Fibroblast of skin of right biceps (primary cell): ENCODE measurements at regions not wholly inside any gene's neighbourhood (a gene's known extent, or its start where the extent isn't known, plus 50 kb on each side); places are given as distances from the start of the nearest gene placed in this dataset.

Experiments
- DNase-seq: peaks from one replicate; pipeline ENCODE4 v3.0.0-alpha.2; 2013

- DNase-seq = no peak
Measured at GRCh38 chr16:49216593-49216992, 65.0 kb downstream of the CBLN1 start.

GRCh38 chr16:49213594-49213993 lies 68.0 kb downstream of the CBLN1 start:
- no peak for DNase-seq

- DNase-seq = no peak
Measured at GRCh38 chr16:49204191-49204590, 77.4 kb downstream of the CBLN1 start.

GRCh38 chr16:49203361-49203760 lies 78.3 kb downstream of the CBLN1 start:
- DNase-seq = no peak

GRCh38 chr16:49201118-49201517 lies 80.5 kb downstream of the CBLN1 start:
- DNase-seq = no peak

GRCh38 chr16:49200223-49200820 lies 81.3 kb downstream of the CBLN1 start:
- DNase-seq = no peak

- no peak for DNase-seq
Measured at GRCh38 chr16:49195237-49195548, 86.4 kb downstream of the CBLN1 start.

GRCh38 chr16:49194537-49195236 lies 87.0 kb downstream of the CBLN1 start:
- no peak for DNase-seq

- no peak for DNase-seq
Measured at GRCh38 chr16:49193596-49193995, 88.0 kb downstream of the CBLN1 start.

GRCh38 chr16:49189286-49189685 lies 92.4 kb downstream of the CBLN1 start:
- peak; percentile 2 for DNase-seq

- peak; percentile 5 for DNase-seq
Measured at GRCh38 chr16:49183911-49184310, 97.7 kb downstream of the CBLN1 start.

GRCh38 chr16:49181791-49182518 lies 99.7 kb downstream of the CBLN1 start:
- no peak for DNase-seq

- DNase-seq = no peak
Measured at GRCh38 chr16:49179714-49180330, 101.8 kb downstream of the CBLN1 start.

GRCh38 chr16:49168126-49168525 lies 113.5 kb downstream of the CBLN1 start:
- no peak for DNase-seq

- DNase-seq = no peak
Measured at GRCh38 chr16:49165025-49165424, 116.6 kb downstream of the CBLN1 start.

GRCh38 chr16:49161191-49161590 lies 120.4 kb downstream of the CBLN1 start:
- DNase-seq = no peak

GRCh38 chr16:49158029-49158642 lies 123.5 kb downstream of the CBLN1 start:
- peak; percentile 17 for DNase-seq

- DNase-seq = no peak
Measured at GRCh38 chr16:49150341-49150740, 131.3 kb downstream of the CBLN1 start.

- DNase-seq = no peak
Measured at GRCh38 chr16:49148410-49148809, 133.2 kb downstream of the CBLN1 start.

GRCh38 chr16:49140618-49141017 lies 141.0 kb downstream of the CBLN1 start:
- DNase-seq = no peak

GRCh38 chr16:49130397-49130796 lies 151.2 kb downstream of the CBLN1 start:
- DNase-seq = no peak

- DNase-seq = no peak
Measured at GRCh38 chr16:49129935-49130334, 151.7 kb downstream of the CBLN1 start.

GRCh38 chr16:49128740-49129139 lies 152.9 kb downstream of the CBLN1 start:
- no peak for DNase-seq
